ENCODE measurements at regions not wholly inside any gene's neighbourhood (a gene's known extent, or its start where the extent isn't known, plus 50 kb on each side); places are given as distances from the start of the nearest gene placed in this dataset.

DNA sequence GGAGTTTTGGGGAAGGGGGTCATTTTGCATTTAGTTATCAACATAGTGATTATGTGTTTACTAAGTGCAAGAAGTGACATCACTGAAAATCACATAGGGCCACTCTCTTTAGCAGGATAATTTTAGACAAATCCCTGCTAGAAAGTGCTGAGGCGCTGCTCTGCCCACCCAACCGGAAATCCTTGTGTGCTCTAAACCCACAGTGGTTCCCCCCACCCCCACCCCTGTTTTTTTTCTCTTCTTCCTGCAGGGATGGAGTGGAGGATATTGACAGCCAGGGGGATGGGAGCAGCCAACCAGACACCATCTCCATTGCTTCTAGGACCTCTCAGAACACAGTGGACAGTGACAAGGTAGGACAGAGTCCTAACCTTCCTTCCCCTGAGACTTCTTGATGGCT, 234.2 kb upstream of the UMPS start:
- TF ChIP-seq POLR2A (IDR thresholded peaks at IDR 0.05) (no peak), EP300 (IDR thresholded peaks at IDR 0.05) (no peak)
- TF ChIP-seq, protein P1, sequence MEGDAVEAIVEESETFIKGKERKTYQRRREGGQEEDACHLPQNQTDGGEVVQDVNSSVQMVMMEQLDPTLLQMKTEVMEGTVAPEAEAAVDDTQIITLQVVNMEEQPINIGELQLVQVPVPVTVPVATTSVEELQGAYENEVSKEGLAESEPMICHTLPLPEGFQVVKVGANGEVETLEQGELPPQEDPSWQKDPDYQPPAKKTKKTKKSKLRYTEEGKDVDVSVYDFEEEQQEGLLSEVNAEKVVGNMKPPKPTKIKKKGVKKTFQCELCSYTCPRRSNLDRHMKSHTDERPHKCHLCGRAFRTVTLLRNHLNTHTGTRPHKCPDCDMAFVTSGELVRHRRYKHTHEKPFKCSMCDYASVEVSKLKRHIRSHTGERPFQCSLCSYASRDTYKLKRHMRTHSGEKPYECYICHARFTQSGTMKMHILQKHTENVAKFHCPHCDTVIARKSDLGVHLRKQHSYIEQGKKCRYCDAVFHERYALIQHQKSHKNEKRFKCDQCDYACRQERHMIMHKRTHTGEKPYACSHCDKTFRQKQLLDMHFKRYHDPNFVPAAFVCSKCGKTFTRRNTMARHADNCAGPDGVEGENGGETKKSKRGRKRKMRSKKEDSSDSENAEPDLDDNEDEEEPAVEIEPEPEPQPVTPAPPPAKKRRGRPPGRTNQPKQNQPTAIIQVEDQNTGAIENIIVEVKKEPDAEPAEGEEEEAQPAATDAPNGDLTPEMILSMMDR (IDR thresholded peaks at IDR 0.05), result no peak
